NCI-H1105 (cell line): ENCODE measurements at regions not wholly inside any gene's neighbourhood (a gene's known extent, or its start where the extent isn't known, plus 50 kb on each side); places are given as distances from the start of the nearest gene placed in this dataset.

Experiments
- DNase-seq: peaks from one replicate; lab custom pipeline; 2025; lab: John Stamatoyannopoulos, UW

GRCh38 chr6:144580039-144580438 lies 294.9 kb downstream of the UTRN start:
- no peak for DNase-seq

- DNase-seq, result no peak
Measured at GRCh38 chr6:144580771-144581170, 295.6 kb downstream of the UTRN start.

GRCh38 chr6:144581812-144582537 lies 296.8 kb downstream of the UTRN start:
- DNase-seq, result peak; percentile 21

- DNase-seq, result peak; percentile 27
Measured at GRCh38 chr6:144582939-144583613, 297.9 kb downstream of the UTRN start.

- no peak for DNase-seq
Measured at GRCh38 chr6:144583614-144583954, 298.4 kb downstream of the UTRN start.

GRCh38 chr6:144585217-144585814 lies 300.2 kb downstream of the UTRN start:
- DNase-seq, result peak; percentile 50

GRCh38 chr6:144586986-144587385 lies 301.9 kb downstream of the UTRN start:
- DNase-seq, result no peak

GRCh38 chr6:144588697-144589325 lies 303.7 kb downstream of the UTRN start:
- DNase-seq, result no peak

GRCh38 chr6:144590532-144590931 lies 305.4 kb downstream of the UTRN start:
- DNase-seq, result no peak

- no peak for DNase-seq
Measured at GRCh38 chr6:144593392-144593791, 308.3 kb downstream of the UTRN start.

GRCh38 chr6:144594585-144594984 lies 309.4 kb downstream of the UTRN start:
- DNase-seq, result no peak

- no peak for DNase-seq
Measured at GRCh38 chr6:144595266-144595665, 310.1 kb downstream of the UTRN start.

GRCh38 chr6:144597511-144597910 lies 312.4 kb downstream of the UTRN start:
- DNase-seq, result no peak

- no peak for DNase-seq
Measured at GRCh38 chr6:144599615-144600014, 314.5 kb downstream of the UTRN start.

- DNase-seq, result no peak
Measured at GRCh38 chr6:144601221-144601620, 316.1 kb downstream of the UTRN start.

- DNase-seq, result no peak
Measured at GRCh38 chr6:144602523-144603180, 317.5 kb downstream of the UTRN start.

- DNase-seq, result no peak
Measured at GRCh38 chr6:144606083-144606482, 320.9 kb downstream of the UTRN start.

- DNase-seq, result no peak
Measured at GRCh38 chr6:144607998-144608735, 323.0 kb downstream of the UTRN start.

GRCh38 chr6:144612811-144613210 lies 327.7 kb downstream of the UTRN start:
- no peak for DNase-seq

GRCh38 chr6:144613859-144614258 lies 328.7 kb downstream of the UTRN start:
- no peak for DNase-seq

- DNase-seq, result no peak
Measured at GRCh38 chr6:144615870-144616269, 330.7 kb downstream of the UTRN start.

GRCh38 chr6:144617191-144617590 lies 332.1 kb downstream of the UTRN start:
- no peak for DNase-seq
